HEK293 (cell line): ENCODE measurements at regions not wholly inside any gene's neighbourhood (a gene's known extent, or its start where the extent isn't known, plus 50 kb on each side); places are given as distances from the start of the nearest gene placed in this dataset.

Experiments
- CTCF ChIA-PET: fragments of 350-600 bp; formaldehyde crosslinking; extraction: SDS; loops from one replicate; lab custom pipeline; 2021; ENCODE audit warnings: antibody characterized with exemption; lab: Yijun Ruan, JAX
- POLR2A ChIA-PET: fragments of 300-600 bp; formaldehyde crosslinking; extraction: SDS; loops from one replicate; lab custom pipeline; 2020; ENCODE audit warnings: antibody characterized with exemption, inconsistent platforms; lab: Yijun Ruan, JAX
- H3K27ac ChIP-seq: fragments of 200-500 bp; sonication (Bioruptor generic); 2 replicates; pipeline ENCODE4 v1.5.1; 2014; ENCODE audit warnings: low read depth, low read length, control low read depth, inconsistent platforms; ENCODE audit errors: extremely low read depth
- H3K36me3 ChIP-seq, 2 experiments: fragments of 200-500 bp in 1 of 2; sonication (Bioruptor generic) in 1 of 2; 1 replicate in 1 of 2; 2 replicates in 1 of 2; pipeline ENCODE4 v1.5.1; 2014 to 2017; ENCODE audit warnings: inconsistent platforms in 2 of 2, low read length in 2 of 2; ENCODE audit not compliant: control insufficient read depth in 2 of 2, insufficient read depth in 1 of 2
- H3K4me1 ChIP-seq: fragments of 200-500 bp; sonication (Bioruptor generic); 2 replicates; pipeline ENCODE4 v1.5.1; 2014; ENCODE audit warnings: mild to moderate bottlenecking, low read length, inconsistent platforms; ENCODE audit not compliant: control insufficient read depth, insufficient read depth
- H3K4me3 ChIP-seq: 2 replicates; pipeline ENCODE4 v1.5.1; 2011; ENCODE audit warnings: low read depth, mild to moderate bottlenecking, control low read depth, low read length, moderate library complexity
- H3K9me3 ChIP-seq: fragments of 200-500 bp; sonication (Bioruptor generic); 2 replicates; pipeline ENCODE4 v1.5.1; 2014; ENCODE audit warnings: low read depth, low read length, inconsistent platforms; ENCODE audit not compliant: control insufficient read depth, insufficient read depth
- GLIS1 ChIP-seq: fragments of 450-650 bp; formaldehyde crosslinking; IDR thresholded peaks from 2 replicates; pipeline ENCODE4 v1.5.1; 2016; ENCODE audit warnings: missing biosample characterization, missing genetic modification characterization
- RBAK ChIP-seq: fragments of 450-650 bp; formaldehyde crosslinking; IDR thresholded peaks from 2 replicates; pipeline ENCODE4 v1.5.1; 2016; ENCODE audit warnings: missing biosample characterization, missing genetic modification characterization
- SCRT1 ChIP-seq: fragments of 450-650 bp; formaldehyde crosslinking; IDR thresholded peaks from 2 replicates; pipeline ENCODE4 v1.5.1; 2016; ENCODE audit warnings: missing biosample characterization, missing genetic modification characterization, borderline replicate concordance
- YY1 ChIP-seq: fragments of 450-650 bp; formaldehyde crosslinking; IDR thresholded peaks from 2 replicates; pipeline ENCODE4 v1.5.1; 2018; ENCODE audit warnings: missing biosample characterization, missing genetic modification characterization
- ZBTB20 ChIP-seq: fragments of 450-650 bp; formaldehyde crosslinking; IDR thresholded peaks from 2 replicates; pipeline ENCODE4 v1.5.1; 2016; ENCODE audit warnings: missing biosample characterization, missing genetic modification characterization
- ZNF174 ChIP-seq: fragments of 450-650 bp; formaldehyde crosslinking; IDR thresholded peaks from 2 replicates; pipeline ENCODE4 v1.5.0; 2017; ENCODE audit warnings: missing biosample characterization, mild to moderate bottlenecking, missing genetic modification characterization
- ZNF302 ChIP-seq: fragments of 450-650 bp; formaldehyde crosslinking; IDR thresholded peaks from 2 replicates; pipeline ENCODE4 v1.5.1; 2016; ENCODE audit warnings: missing biosample characterization, missing genetic modification characterization, low read depth
- ZNF48 ChIP-seq: fragments of 450-650 bp; formaldehyde crosslinking; IDR thresholded peaks from 2 replicates; pipeline ENCODE4 v1.5.1; 2016; ENCODE audit warnings: missing biosample characterization, missing genetic modification characterization
- ZNF555 ChIP-seq: fragments of 450-650 bp; formaldehyde crosslinking; conservative IDR thresholded peaks from 2 replicates; pipeline ENCODE4 v1.5.1; 2017; ENCODE audit warnings: missing biosample characterization, mild to moderate bottlenecking, missing genetic modification characterization, inconsistent platforms
- ZNF654 ChIP-seq: fragments of 450-650 bp; formaldehyde crosslinking; IDR thresholded peaks from 2 replicates; pipeline ENCODE4 v1.5.1; 2016; ENCODE audit warnings: low read depth, missing biosample characterization, missing genetic modification characterization
- TF ChIP-seq, protein P1 (sequence below): fragments of 450-650 bp; formaldehyde crosslinking; IDR thresholded peaks from 2 replicates; pipeline ENCODE4 v1.5.1; 2017; ENCODE audit warnings: missing biosample characterization, missing genetic modification characterization
- TF ChIP-seq, protein P2 (sequence below): fragments of 450-650 bp; formaldehyde crosslinking; IDR thresholded peaks from 2 replicates; pipeline ENCODE4 v1.5.1; 2016; ENCODE audit warnings: missing biosample characterization, missing genetic modification characterization
- TF ChIP-seq, protein P3 (sequence below): IDR thresholded peaks from 2 replicates; pipeline ENCODE4 v1.6.1; 2011; ENCODE audit warnings: mild to moderate bottlenecking, low read depth, low read length, borderline replicate concordance
- TF ChIP-seq, protein P4 (sequence below): fragments of 450-650 bp; formaldehyde crosslinking; IDR thresholded peaks from 2 replicates; pipeline ENCODE4 v1.5.1; 2016; ENCODE audit warnings: missing biosample characterization, missing genetic modification characterization
- TF ChIP-seq, protein P5 (sequence below): fragments of 450-650 bp; formaldehyde crosslinking; IDR thresholded peaks from 2 replicates; pipeline ENCODE4 v1.5.1; 2017; ENCODE audit warnings: missing biosample characterization, missing genetic modification characterization

DNA sequence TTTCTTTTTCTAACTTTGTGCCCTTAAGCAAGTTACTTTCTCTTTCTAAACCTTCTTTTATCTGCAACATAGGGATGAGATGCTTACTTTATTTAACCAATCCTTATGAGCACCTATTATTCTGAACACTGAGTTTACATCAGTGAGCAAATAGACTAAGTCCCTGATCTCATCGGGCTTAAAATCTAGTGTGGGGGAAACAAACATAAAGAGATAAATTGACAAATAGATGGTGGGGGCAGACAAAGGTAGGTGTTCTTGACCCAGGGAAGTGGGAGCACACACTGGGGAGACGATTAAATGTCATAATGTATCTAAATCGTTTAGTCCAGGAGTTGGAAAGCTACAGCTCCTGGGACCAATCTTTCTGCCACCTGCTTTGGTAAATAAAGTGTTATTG, 129.6 kb downstream of the TFAP2C start:
- ChIA-PET POLR2A (no interaction called here), CTCF (no interaction called here)
- no peaks in the 10 kb centered on the region for H3K4me1 ChIP-seq
- H3K36me3 ChIP-seq = no peaks in the 10 kb centered on the region
- H3K27ac ChIP-seq = no peak overlapping the region
- H3K9me3 ChIP-seq = no peaks in the 10 kb centered on the region
- TF ChIP-seq ZBTB20 = no peak
- TF ChIP-seq ZNF302 (tag by site-specific recombination) = no peak
- TF ChIP-seq, protein P1, sequence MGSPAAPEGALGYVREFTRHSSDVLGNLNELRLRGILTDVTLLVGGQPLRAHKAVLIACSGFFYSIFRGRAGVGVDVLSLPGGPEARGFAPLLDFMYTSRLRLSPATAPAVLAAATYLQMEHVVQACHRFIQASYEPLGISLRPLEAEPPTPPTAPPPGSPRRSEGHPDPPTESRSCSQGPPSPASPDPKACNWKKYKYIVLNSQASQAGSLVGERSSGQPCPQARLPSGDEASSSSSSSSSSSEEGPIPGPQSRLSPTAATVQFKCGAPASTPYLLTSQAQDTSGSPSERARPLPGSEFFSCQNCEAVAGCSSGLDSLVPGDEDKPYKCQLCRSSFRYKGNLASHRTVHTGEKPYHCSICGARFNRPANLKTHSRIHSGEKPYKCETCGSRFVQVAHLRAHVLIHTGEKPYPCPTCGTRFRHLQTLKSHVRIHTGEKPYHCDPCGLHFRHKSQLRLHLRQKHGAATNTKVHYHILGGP (tag by site-specific recombination) = no peak
- TF ChIP-seq, protein P2, sequence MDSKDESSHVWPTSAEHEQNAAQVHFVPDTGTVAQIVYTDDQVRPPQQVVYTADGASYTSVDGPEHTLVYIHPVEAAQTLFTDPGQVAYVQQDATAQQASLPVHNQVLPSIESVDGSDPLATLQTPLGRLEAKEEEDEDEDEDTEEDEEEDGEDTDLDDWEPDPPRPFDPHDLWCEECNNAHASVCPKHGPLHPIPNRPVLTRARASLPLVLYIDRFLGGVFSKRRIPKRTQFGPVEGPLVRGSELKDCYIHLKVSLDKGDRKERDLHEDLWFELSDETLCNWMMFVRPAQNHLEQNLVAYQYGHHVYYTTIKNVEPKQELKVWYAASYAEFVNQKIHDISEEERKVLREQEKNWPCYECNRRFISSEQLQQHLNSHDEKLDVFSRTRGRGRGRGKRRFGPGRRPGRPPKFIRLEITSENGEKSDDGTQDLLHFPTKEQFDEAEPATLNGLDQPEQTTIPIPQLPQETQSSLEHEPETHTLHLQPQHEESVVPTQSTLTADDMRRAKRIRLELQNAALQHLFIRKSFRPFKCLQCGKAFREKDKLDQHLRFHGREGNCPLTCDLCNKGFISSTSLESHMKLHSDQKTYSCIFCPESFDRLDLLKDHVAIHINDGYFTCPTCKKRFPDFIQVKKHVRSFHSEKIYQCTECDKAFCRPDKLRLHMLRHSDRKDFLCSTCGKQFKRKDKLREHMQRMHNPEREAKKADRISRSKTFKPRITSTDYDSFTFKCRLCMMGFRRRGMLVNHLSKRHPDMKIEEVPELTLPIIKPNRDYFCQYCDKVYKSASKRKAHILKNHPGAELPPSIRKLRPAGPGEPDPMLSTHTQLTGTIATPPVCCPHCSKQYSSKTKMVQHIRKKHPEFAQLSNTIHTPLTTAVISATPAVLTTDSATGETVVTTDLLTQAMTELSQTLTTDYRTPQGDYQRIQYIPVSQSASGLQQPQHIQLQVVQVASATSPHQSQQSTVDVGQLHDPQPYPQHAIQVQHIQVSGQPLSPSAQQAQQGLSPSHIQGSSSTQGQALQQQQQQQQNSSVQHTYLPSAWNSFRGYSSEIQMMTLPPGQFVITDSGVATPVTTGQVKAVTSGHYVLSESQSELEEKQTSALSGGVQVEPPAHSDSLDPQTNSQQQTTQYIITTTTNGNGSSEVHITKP (tag by site-specific recombination) = no peak
- H3K4me3 ChIP-seq = no peak overlapping the region

DNA sequence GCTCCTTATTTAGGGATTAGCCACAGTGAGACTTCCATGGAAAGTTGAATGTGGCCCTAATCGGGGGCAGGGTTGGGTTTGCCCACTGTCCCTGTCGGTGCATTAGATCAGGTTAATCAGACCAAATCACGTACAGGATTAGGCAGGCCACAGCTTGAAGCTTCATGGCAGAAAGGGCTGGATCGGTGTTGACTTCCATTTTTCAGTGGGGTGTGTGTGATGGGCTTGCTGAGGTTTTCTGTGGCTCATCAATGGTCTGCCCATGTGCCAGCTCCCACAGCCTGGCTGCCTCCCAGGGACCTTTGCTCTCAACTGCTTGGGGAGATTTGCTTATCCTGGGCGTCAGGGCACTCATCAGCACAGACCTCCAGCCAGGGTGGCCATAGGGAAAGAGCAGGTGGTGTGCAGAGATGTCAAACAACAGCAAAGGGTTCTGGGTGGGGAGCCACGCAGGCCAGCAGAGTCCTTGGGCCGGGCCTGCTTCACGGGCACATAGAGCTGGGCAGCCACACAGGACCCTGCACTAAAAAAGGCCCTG, 130.7 kb downstream of the TFAP2C start:
- ChIA-PET CTCF (no interaction called here), POLR2A (no interaction called here)
- H3K4me1 ChIP-seq = no peaks in the 10 kb centered on the region
- TF ChIP-seq ZNF555 (tag by site-specific recombination) (no peak), SCRT1 (tag by site-specific recombination) (no peak), ZNF654 (no peak), GLIS1 (tag by site-specific recombination) (no peak), YY1 (tag by site-specific recombination) (no peak), RBAK (tag by site-specific recombination) (no peak), ZNF48 (tag by site-specific recombination) (no peak), ZNF174 (tag by site-specific recombination) (no peak)
- TF ChIP-seq, protein P3, sequence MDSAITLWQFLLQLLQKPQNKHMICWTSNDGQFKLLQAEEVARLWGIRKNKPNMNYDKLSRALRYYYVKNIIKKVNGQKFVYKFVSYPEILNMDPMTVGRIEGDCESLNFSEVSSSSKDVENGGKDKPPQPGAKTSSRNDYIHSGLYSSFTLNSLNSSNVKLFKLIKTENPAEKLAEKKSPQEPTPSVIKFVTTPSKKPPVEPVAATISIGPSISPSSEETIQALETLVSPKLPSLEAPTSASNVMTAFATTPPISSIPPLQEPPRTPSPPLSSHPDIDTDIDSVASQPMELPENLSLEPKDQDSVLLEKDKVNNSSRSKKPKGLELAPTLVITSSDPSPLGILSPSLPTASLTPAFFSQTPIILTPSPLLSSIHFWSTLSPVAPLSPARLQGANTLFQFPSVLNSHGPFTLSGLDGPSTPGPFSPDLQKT = no peak
- TF ChIP-seq, protein P4, sequence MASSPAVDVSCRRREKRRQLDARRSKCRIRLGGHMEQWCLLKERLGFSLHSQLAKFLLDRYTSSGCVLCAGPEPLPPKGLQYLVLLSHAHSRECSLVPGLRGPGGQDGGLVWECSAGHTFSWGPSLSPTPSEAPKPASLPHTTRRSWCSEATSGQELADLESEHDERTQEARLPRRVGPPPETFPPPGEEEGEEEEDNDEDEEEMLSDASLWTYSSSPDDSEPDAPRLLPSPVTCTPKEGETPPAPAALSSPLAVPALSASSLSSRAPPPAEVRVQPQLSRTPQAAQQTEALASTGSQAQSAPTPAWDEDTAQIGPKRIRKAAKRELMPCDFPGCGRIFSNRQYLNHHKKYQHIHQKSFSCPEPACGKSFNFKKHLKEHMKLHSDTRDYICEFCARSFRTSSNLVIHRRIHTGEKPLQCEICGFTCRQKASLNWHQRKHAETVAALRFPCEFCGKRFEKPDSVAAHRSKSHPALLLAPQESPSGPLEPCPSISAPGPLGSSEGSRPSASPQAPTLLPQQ (tag by site-specific recombination) = no peak
- TF ChIP-seq, protein P5, sequence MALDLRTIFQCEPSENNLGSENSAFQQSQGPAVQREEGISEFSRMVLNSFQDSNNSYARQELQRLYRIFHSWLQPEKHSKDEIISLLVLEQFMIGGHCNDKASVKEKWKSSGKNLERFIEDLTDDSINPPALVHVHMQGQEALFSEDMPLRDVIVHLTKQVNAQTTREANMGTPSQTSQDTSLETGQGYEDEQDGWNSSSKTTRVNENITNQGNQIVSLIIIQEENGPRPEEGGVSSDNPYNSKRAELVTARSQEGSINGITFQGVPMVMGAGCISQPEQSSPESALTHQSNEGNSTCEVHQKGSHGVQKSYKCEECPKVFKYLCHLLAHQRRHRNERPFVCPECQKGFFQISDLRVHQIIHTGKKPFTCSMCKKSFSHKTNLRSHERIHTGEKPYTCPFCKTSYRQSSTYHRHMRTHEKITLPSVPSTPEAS (tag by site-specific recombination) = no peak
- H3K4me3 ChIP-seq = no peak overlapping the region
- H3K36me3 ChIP-seq = no peaks in the 10 kb centered on the region
- H3K9me3 ChIP-seq = no peaks in the 10 kb centered on the region
- H3K27ac ChIP-seq = no peak overlapping the region
